ENCODE measurements at regions not wholly inside any gene's neighbourhood (a gene's known extent, or its start where the extent isn't known, plus 50 kb on each side); places are given as distances from the start of the nearest gene placed in this dataset.

DNA sequence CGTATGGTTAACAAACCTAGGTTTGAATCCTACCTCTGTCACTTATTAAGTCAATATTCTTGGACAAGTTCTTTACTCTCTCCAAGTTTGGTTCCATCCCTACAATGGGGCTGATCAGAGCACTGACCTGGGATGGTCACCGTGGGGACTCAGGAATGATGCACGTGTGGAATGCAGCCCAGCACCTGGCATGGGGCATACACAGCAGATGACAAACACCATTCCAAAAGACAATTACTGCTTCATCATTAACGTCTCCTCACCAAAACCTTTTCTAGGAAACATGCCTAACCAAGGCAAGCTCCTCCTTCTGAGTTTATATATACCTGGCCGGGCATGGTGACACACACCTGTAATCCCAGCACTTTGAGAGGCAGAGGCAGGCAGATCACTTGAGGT lies 532.9 kb upstream of the ID2 start:
- H3K4me3 ChIP-seq (ENCODE audit: low read length), result no peak overlapping the region
- no peak for DNase-seq (ENCODE audit: low read depth)
- TF ChIP-seq, protein P1, sequence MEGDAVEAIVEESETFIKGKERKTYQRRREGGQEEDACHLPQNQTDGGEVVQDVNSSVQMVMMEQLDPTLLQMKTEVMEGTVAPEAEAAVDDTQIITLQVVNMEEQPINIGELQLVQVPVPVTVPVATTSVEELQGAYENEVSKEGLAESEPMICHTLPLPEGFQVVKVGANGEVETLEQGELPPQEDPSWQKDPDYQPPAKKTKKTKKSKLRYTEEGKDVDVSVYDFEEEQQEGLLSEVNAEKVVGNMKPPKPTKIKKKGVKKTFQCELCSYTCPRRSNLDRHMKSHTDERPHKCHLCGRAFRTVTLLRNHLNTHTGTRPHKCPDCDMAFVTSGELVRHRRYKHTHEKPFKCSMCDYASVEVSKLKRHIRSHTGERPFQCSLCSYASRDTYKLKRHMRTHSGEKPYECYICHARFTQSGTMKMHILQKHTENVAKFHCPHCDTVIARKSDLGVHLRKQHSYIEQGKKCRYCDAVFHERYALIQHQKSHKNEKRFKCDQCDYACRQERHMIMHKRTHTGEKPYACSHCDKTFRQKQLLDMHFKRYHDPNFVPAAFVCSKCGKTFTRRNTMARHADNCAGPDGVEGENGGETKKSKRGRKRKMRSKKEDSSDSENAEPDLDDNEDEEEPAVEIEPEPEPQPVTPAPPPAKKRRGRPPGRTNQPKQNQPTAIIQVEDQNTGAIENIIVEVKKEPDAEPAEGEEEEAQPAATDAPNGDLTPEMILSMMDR (conservative IDR thresholded peaks at IDR 0.05; ENCODE audit: low read depth, low read length), result no peak

DNA sequence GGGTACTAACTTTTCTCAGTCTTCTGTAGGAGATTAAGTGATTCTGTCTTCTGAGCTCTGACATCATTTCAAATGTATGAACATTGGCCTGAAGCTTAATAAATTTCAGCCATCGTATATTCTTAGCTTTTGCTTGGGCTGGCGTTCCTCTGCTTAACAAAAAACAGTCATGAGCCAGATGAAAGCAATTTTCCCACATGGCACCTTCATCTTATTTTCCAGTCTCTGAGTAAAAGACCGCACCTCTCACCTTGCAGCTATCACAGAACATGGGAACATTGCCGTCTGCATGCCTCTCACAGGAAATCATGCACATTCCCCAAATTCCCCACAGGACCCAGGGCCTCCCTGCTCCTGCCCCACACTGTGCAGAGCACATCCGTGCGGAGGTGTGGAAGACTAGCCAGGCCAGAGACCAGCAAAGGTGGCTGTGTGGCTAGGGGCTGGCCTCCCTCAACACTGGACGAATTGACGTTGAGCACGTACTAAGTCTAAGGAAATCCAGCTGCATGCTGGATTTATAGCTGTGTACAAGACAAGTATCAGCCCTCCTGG lies 531.8 kb upstream of the ID2 start:
- TF ChIP-seq, protein P1 (conservative IDR thresholded peaks at IDR 0.05; ENCODE audit: low read depth, low read length), result no peak
- DNase-seq (ENCODE audit: low read depth), result no peak
- no peak overlapping the region for H3K4me3 ChIP-seq (ENCODE audit: low read length)

DNA sequence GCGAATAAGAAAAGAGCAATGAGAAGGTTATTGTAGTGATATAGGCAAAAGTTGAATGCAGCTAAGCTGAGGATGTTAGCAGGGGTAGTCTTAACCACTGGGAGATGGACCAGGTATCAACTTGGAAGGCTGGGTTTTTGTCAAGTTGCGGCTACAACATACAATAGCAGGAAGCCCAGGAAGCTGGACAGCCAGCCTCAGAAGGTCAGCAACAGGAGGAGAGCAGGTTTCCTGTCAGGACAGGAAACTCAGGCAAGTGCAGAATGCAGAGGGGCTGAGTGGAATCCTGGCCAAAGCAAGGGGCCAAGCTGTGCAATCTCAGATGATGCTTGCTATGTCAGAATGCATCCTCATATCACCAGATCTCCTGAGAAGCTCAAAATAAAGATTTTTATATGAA lies 530.0 kb upstream of the ID2 start:
- no peak for DNase-seq (ENCODE audit: low read depth)
- TF ChIP-seq, protein P1 (conservative IDR thresholded peaks at IDR 0.05; ENCODE audit: low read depth, low read length), result no peak

DNA sequence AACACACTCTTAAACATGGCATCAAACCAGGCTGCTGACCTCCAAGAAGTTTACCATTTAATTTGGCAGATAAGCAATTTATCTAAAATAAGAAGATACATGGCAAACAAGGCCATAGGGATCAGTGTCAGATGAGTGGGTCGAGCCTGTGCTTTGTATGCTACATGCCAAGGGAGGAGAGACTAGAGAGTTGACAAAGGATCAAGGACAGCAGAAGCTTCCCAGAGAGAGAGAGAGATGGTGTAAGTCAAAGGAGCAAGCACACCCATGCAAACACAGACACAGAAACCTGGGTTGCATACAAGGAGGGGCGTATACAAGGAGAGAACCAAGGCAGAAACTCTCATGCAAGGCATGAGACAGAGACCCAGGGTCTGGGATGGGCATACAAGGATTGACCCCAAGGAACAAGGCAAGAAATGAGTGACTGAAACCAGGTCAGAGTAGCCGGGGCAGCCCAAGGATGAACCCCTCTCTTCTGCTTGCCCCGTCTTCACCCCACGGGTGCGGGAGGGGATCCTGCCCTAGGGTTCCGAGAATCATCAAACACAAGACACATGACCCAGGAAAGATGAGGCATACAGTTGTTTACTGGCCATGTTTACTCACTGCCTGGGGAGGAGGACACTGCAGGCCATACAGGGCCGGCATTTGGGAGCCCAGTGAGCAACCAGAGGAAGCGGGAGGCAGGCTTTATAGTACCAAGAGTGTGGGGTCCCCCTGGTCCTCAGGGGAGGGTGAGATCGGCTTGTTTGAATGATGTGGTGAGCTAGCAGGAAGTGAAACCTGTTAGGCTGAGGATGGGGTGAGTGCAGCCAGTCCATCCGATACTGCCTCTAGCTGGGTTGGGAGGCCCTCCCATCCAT lies 529.2 kb upstream of the ID2 start:
- DNase-seq (ENCODE audit: low read depth), result no peak
- H3K4me3 ChIP-seq (ENCODE audit: low read length), result no peak overlapping the region
- TF ChIP-seq, protein P1 (conservative IDR thresholded peaks at IDR 0.05; ENCODE audit: low read depth, low read length), result no peak

More for the DNA sequence above, 530.0 kb upstream of the ID2 start:
- no peak overlapping the region for H3K4me3 ChIP-seq (ENCODE audit: low read length)

DNA sequence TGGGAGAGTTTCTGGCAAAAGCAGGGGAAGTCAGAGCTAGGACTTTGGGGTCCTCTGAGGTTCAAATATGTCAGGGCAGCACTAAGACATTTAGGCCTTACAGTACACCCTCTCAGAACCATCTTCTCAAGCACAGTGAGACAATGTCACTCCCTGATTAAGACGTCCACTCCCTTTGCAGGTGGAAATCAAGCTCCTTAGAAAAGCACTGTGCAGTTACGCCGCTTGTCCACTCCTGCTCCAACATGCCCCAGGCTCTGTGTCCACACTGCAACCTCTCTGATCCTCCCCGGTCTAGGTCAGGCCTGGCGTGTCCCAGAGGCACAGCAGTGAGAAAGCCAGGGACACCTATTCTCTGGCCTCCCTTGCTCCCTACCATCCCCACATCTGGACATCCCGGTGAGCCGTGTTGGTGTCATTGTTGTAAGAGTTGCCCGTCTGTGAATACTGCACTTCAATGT lies 528.6 kb upstream of the ID2 start:
- H3K4me3 ChIP-seq (ENCODE audit: low read length), result no peak overlapping the region
- DNase-seq (ENCODE audit: low read depth), result no peak
- TF ChIP-seq, protein P1 (conservative IDR thresholded peaks at IDR 0.05; ENCODE audit: low read depth, low read length), result no peak

DNA sequence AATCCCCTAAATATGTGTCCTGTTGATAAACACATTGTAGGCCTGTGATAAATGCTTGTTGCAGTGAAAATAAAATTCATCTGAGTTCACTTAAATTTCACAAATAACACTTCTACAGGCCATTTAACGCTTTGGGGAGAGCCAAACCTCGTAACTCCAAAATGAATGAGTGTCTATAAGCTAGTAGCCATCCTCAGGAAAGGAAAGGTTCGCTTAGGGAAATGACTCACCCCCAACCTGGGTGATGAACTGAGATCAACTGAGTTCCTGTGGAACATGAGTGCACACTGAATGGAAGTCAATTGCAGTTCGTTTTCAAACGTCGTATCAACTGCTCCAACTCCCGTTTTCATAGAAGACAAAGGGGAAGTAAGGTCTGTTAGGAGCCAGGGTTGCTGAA lies 527.6 kb upstream of the ID2 start:
- no peak for DNase-seq (ENCODE audit: low read depth)

More for the DNA sequence above, 527.6 kb upstream of the ID2 start:
- TF ChIP-seq, protein P1 (conservative IDR thresholded peaks at IDR 0.05; ENCODE audit: low read depth, low read length), result no peak
- no peak overlapping the region for H3K4me3 ChIP-seq (ENCODE audit: low read length)

Data from retinal pigment epithelial cell (primary cell).